Neural cell (in vitro differentiated cells): ENCODE measurements at regions not wholly inside any gene's neighbourhood (a gene's known extent, or its start where the extent isn't known, plus 50 kb on each side); places are given as distances from the start of the nearest gene placed in this dataset.

Source experiments
- H2AFZ ChIP-seq: fragments of 200-600, 300-800 bp; sonication (generic), shearing (Covaris generic); 2 replicates; pipeline ENCODE4 v1.6.0; 2014; ENCODE audit warnings: low read depth, mild to moderate bottlenecking, antibody characterized with exemption, low read length, moderate library complexity
- H3F3A ChIP-seq: fragments of 200-600 bp; shearing (Covaris generic); 2 replicates; pipeline ENCODE4 v1.6.1; 2016; ENCODE audit warnings: mild to moderate bottlenecking, moderate library complexity, mixed read lengths, antibody characterized with exemption, low read length; ENCODE audit not compliant: insufficient read depth, poor library complexity, severe bottlenecking
- H3K27ac ChIP-seq: fragments of 200-600, 300-800 bp; sonication (generic), shearing (Covaris generic); 2 replicates; pipeline ENCODE4 v1.5.1; 2014; ENCODE audit warnings: mild to moderate bottlenecking, low read length, moderate library complexity
- H3K27me3 ChIP-seq: fragments of 300-800, 200-600 bp; sonication (generic), shearing (Covaris generic); 2 replicates; pipeline ENCODE4 v1.6.0; 2014; ENCODE audit warnings: mild to moderate bottlenecking, low read depth, low read length, moderate library complexity; ENCODE audit not compliant: insufficient read depth
- H3K36me3 ChIP-seq: fragments of 300-800, 200-600 bp; sonication (generic), shearing (Covaris generic); 2 replicates; pipeline ENCODE4 v1.5.1; 2014; ENCODE audit warnings: mild to moderate bottlenecking, antibody characterized with exemption, low read length, moderate library complexity; ENCODE audit not compliant: insufficient read depth
- H3K4me2 ChIP-seq: fragments of 300-800, 200-600 bp; sonication (generic), shearing (Covaris generic); 2 replicates; pipeline ENCODE4 v1.6.0; 2014; ENCODE audit warnings: mild to moderate bottlenecking, low read length
- H3K4me3 ChIP-seq: fragments of 300-800, 200-600 bp; sonication (generic), shearing (Covaris generic); 2 replicates; pipeline ENCODE4 v1.5.1; 2014; ENCODE audit warnings: mild to moderate bottlenecking, low read length, moderate library complexity
- H3K79me2 ChIP-seq: fragments of 200-600 bp; shearing (Covaris generic); replicated peaks from 2 replicates; pipeline ENCODE4 v1.6.0; 2014; ENCODE audit warnings: mild to moderate bottlenecking, low read length, moderate library complexity; ENCODE audit not compliant: insufficient read depth
- H3K9ac ChIP-seq: fragments of 300-800, 200-600 bp; sonication (generic), shearing (Covaris generic); 2 replicates; pipeline ENCODE4 v1.6.1; 2016; ENCODE audit warnings: mild to moderate bottlenecking, low read length, mixed read lengths
- H3K9me2 ChIP-seq: fragments of 200-600 bp; shearing (Covaris generic); 2 replicates; pipeline ENCODE4 v1.6.1; 2016; ENCODE audit warnings: mild to moderate bottlenecking, low read length, mixed read lengths; ENCODE audit not compliant: insufficient read depth
- H3K9me3 ChIP-seq: fragments of 200-600, 300-800 bp; sonication (generic), shearing (Covaris generic); 2 replicates; pipeline ENCODE4 v1.6.1; 2016; ENCODE audit warnings: mild to moderate bottlenecking, mixed run types, low read length, moderate library complexity, mixed read lengths
- H4K20me1 ChIP-seq: fragments of 200-600 bp; shearing (Covaris generic); 2 replicates; pipeline ENCODE4 v1.6.1; 2016; ENCODE audit warnings: mild to moderate bottlenecking, mixed run types; ENCODE audit not compliant: insufficient read depth
- CTCF ChIP-seq: fragments of 450-650 bp; IDR thresholded peaks from 2 replicates; pipeline ENCODE4 v1.5.1; 2014; ENCODE audit warnings: antibody characterized with exemption, mild to moderate bottlenecking, moderate library complexity; ENCODE audit not compliant: poor library complexity, severe bottlenecking
- EP300 ChIP-seq: fragments of 450-650 bp; conservative IDR thresholded peaks from 2 replicates; pipeline ENCODE4 v1.6.1; 2014; ENCODE audit warnings: antibody characterized with exemption, mild to moderate bottlenecking, moderate library complexity; ENCODE audit not compliant: poor library complexity, severe bottlenecking
- EZH2 ChIP-seq: fragments of 200-600, 300-800 bp; shearing (Covaris generic), sonication (generic); IDR thresholded peaks from 2 replicates; pipeline ENCODE4 v1.6.1; 2014; ENCODE audit warnings: antibody characterized with exemption, low read length, borderline replicate concordance, mild to moderate bottlenecking; ENCODE audit not compliant: insufficient read depth, poor library complexity, severe bottlenecking
- MXI1 ChIP-seq: fragments of 450-650 bp; conservative IDR thresholded peaks from 2 replicates; pipeline ENCODE4 v1.6.1; 2014; ENCODE audit warnings: antibody characterized with exemption, mild to moderate bottlenecking; ENCODE audit not compliant: poor library complexity, severe bottlenecking
- POLR2AphosphoS5 ChIP-seq: IDR thresholded peaks from 2 replicates; pipeline ENCODE4 v1.6.1; 2012
- RAD21 ChIP-seq: fragments of 450-650 bp; conservative IDR thresholded peaks from 2 replicates; pipeline ENCODE4 v1.6.1; 2014; ENCODE audit warnings: antibody characterized with exemption, mild to moderate bottlenecking, moderate library complexity
- REST ChIP-seq: IDR thresholded peaks from 2 replicates; pipeline ENCODE4 v1.6.1; 2012; ENCODE audit warnings: borderline replicate concordance
- SMC3 ChIP-seq: fragments of 450-650 bp; conservative IDR thresholded peaks from 2 replicates; pipeline ENCODE4 v1.6.1; 2014; ENCODE audit warnings: antibody characterized with exemption, mild to moderate bottlenecking, moderate library complexity; ENCODE audit not compliant: poor library complexity
- TAF1 ChIP-seq: IDR thresholded peaks from 2 replicates; pipeline ENCODE4 v1.6.1; 2012; ENCODE audit warnings: low read depth

GRCh38 chr2:147260241-147260640 lies 584.6 kb upstream of the ACVR2A start:
- Histone ChIP-seq H3K4me2 (no peak overlapping the region), H3K4me3 (no peak overlapping the region), H3K36me3 (no peaks in the 10 kb centered on the region), H3K9me3 (no peaks in the 10 kb centered on the region), H3K27ac (no peak overlapping the region), H4K20me1 (no peaks in the 10 kb centered on the region), H3K9me2 (no peaks in the 10 kb centered on the region), H3K79me2 (no peaks in the 10 kb centered on the region), H3K9ac (no peak overlapping the region), H3F3A (no peaks in the 10 kb centered on the region), H3K27me3 (no peaks in the 10 kb centered on the region), H2AFZ (no peak overlapping the region)
- TF ChIP-seq MXI1 (no peak), EZH2 (no peak), REST (no peak), SMC3 (no peak), CTCF (no peak), EP300 (no peak), TAF1 (no peak), POLR2AphosphoS5 (no peak), RAD21 (no peak)

GRCh38 chr2:147255812-147256211 lies 589.0 kb upstream of the ACVR2A start:
- Histone ChIP-seq H3K4me3 (no peak overlapping the region), H3K9me2 (no peaks in the 10 kb centered on the region), H3K36me3 (no peaks in the 10 kb centered on the region), H3K79me2 (no peaks in the 10 kb centered on the region), H3K9me3 (no peaks in the 10 kb centered on the region), H3F3A (no peaks in the 10 kb centered on the region), H4K20me1 (no peaks in the 10 kb centered on the region), H3K9ac (no peak overlapping the region), H3K27ac (no peak overlapping the region), H2AFZ (no peak overlapping the region), H3K27me3 (no peaks in the 10 kb centered on the region), H3K4me2 (no peak overlapping the region)
- TF ChIP-seq POLR2AphosphoS5, result no peak
- no peak for TF ChIP-seq EP300
- TF ChIP-seq REST, result no peak
- no peak for TF ChIP-seq MXI1
- no peak for TF ChIP-seq TAF1
- TF ChIP-seq RAD21, result no peak
- no peak for TF ChIP-seq EZH2
- TF ChIP-seq SMC3, result no peak
- no peak for TF ChIP-seq CTCF
